ENCODE measurements at regions not wholly inside any gene's neighbourhood (a gene's known extent, or its start where the extent isn't known, plus 50 kb on each side); places are given as distances from the start of the nearest gene placed in this dataset.

DNA sequence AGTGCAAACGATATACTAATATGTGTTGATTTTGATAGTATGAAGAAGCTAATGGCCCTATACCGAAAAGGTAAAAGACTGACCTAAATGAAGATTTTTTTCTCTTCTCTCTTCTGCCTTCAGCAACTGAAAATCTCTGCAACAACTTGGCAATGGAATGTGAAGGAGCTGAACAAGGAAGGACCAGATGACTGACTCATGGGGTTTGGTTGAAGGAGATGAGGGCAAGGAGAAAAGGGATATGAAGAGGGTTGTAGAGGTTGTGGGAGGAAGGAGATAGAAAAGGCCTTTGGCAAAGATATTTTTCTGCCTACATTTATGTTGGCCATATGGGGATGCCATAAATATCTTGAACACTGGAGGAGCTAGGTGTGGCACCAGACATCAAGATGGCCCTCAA lies 129.7 kb upstream of the CHD1 start:
- TF ChIP-seq, protein P1, sequence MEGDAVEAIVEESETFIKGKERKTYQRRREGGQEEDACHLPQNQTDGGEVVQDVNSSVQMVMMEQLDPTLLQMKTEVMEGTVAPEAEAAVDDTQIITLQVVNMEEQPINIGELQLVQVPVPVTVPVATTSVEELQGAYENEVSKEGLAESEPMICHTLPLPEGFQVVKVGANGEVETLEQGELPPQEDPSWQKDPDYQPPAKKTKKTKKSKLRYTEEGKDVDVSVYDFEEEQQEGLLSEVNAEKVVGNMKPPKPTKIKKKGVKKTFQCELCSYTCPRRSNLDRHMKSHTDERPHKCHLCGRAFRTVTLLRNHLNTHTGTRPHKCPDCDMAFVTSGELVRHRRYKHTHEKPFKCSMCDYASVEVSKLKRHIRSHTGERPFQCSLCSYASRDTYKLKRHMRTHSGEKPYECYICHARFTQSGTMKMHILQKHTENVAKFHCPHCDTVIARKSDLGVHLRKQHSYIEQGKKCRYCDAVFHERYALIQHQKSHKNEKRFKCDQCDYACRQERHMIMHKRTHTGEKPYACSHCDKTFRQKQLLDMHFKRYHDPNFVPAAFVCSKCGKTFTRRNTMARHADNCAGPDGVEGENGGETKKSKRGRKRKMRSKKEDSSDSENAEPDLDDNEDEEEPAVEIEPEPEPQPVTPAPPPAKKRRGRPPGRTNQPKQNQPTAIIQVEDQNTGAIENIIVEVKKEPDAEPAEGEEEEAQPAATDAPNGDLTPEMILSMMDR (IDR thresholded peaks at IDR 0.05), result no peak
- no peak for TF ChIP-seq POLR2A (IDR thresholded peaks at IDR 0.05)
